IMR-90 (cell line): ENCODE measurements at regions not wholly inside any gene's neighbourhood (a gene's known extent, or its start where the extent isn't known, plus 50 kb on each side); places are given as distances from the start of the nearest gene placed in this dataset.

Experiments
- ATAC-seq: fragments of 200-7000 bp; cut with Tn5 transposase; 2 replicates; pipeline ENCODE4 v1.9.1; 2020; ENCODE audit warnings: low read depth, mild to moderate bottlenecking, moderate library complexity
- BruUV-seq: library from RNA; stranded (reverse); fragments of 400-500 nt; replicated peaks from 2 replicates; lab custom pipeline; 2021; lab: Mats Ljungman, UMichigan
- CTCF ChIA-PET: fragments of 300-600 bp; formaldehyde crosslinking; extraction: SDS; loops from one replicate; lab custom pipeline; 2021; ENCODE audit warnings: antibody characterized with exemption; lab: Yijun Ruan, JAX
- POLR2A ChIA-PET: fragments of 300-600 bp; sonication (Branson Sonifier 250); formaldehyde crosslinking; loops from one replicate; lab custom pipeline; 2022; ENCODE audit warnings: antibody characterized with exemption; ENCODE audit not compliant: unreplicated experiment; lab: Charles Lee
- DNase-seq: peaks from one replicate; pipeline ENCODE4 v3.0.0; 2013
- H2AFZ ChIP-seq: replicated peaks from 2 replicates; pipeline ENCODE3; 2013; ENCODE audit warnings: low read length, mild to moderate bottlenecking; ENCODE audit not compliant: poor library complexity
- H2AK5ac ChIP-seq: 2 replicates; pipeline ENCODE4 v1.6.1; 2013; ENCODE audit warnings: low read depth, low read length, inconsistent platforms
- H2AK9ac ChIP-seq: replicated peaks from 2 replicates; pipeline ENCODE3; 2013; ENCODE audit warnings: mild to moderate bottlenecking, low read depth, low read length, moderate library complexity; ENCODE audit not compliant: poor library complexity
- H2BK120ac ChIP-seq: 2 replicates; pipeline ENCODE4 v1.6.1; 2013; ENCODE audit warnings: low read depth, low read length, inconsistent platforms
- H2BK15ac ChIP-seq: 3 replicates; pipeline ENCODE4 v1.6.1; 2013; ENCODE audit warnings: low read depth, low read length, inconsistent platforms
- H2BK20ac ChIP-seq: 2 replicates; pipeline ENCODE4 v1.6.1; 2013; ENCODE audit warnings: low read depth, mild to moderate bottlenecking, inconsistent platforms, low read length, moderate library complexity
- H2BK5ac ChIP-seq: 2 replicates; pipeline ENCODE4 v1.6.1; 2013; ENCODE audit warnings: mild to moderate bottlenecking, low read depth, low read length, inconsistent platforms; ENCODE audit not compliant: poor library complexity, severe bottlenecking
- H3K14ac ChIP-seq: replicated peaks from 2 replicates; pipeline ENCODE4 v1.6.1; 2013; ENCODE audit warnings: low read depth, low read length, inconsistent platforms
- H3K18ac ChIP-seq: 2 replicates; pipeline ENCODE4 v1.6.1; 2013; ENCODE audit warnings: low read depth, low read length, control low read depth
- H3K23ac ChIP-seq: 2 replicates; pipeline ENCODE4 v1.6.1; 2013; ENCODE audit warnings: low read depth, low read length, inconsistent platforms
- H3K27ac ChIP-seq: 2 replicates; pipeline ENCODE4 v1.5.1; 2013; ENCODE audit warnings: mild to moderate bottlenecking, control low read depth, low read length; ENCODE audit not compliant: insufficient read depth
- H3K27me3 ChIP-seq: 2 replicates; pipeline ENCODE4 v1.6.1; 2013; ENCODE audit warnings: low read length; ENCODE audit not compliant: control insufficient read depth, insufficient read depth
- H3K36me3 ChIP-seq: 2 replicates; pipeline ENCODE4 v1.6.1; 2013; ENCODE audit warnings: low read length, mixed read lengths; ENCODE audit not compliant: control insufficient read depth, insufficient read depth
- H3K4ac ChIP-seq: 2 replicates; pipeline ENCODE4 v1.6.1; 2013; ENCODE audit warnings: low read depth, low read length, inconsistent platforms
- H3K4me1 ChIP-seq: 2 replicates; pipeline ENCODE4 v1.6.1; 2013; ENCODE audit warnings: low read length, mixed read lengths; ENCODE audit not compliant: control insufficient read depth, insufficient read depth
- H3K4me2 ChIP-seq: 2 replicates; pipeline ENCODE4 v1.6.1; 2013; ENCODE audit warnings: low read depth, mild to moderate bottlenecking, control low read depth, low read length, moderate library complexity
- H3K4me3 ChIP-seq: 2 replicates; pipeline ENCODE4 v1.5.1; 2013; ENCODE audit warnings: low read depth, mild to moderate bottlenecking, control low read depth, low read length, moderate library complexity; ENCODE audit not compliant: insufficient read depth
- H3K56ac ChIP-seq: 2 replicates; pipeline ENCODE4 v1.6.1; 2013; ENCODE audit warnings: low read length, inconsistent platforms; ENCODE audit not compliant: insufficient read depth; ENCODE audit errors: extremely low read depth
- H3K79me1 ChIP-seq, 2 experiments: 2 replicates each; pipeline ENCODE4 v1.6.1; 2013; ENCODE audit warnings: low read length in 2 of 2, inconsistent platforms in 1 of 2, low read depth in 1 of 2
- H3K9ac ChIP-seq: 2 replicates; pipeline ENCODE4 v1.6.1; 2013; ENCODE audit warnings: low read depth, low read length, control low read depth
- H3K9me1 ChIP-seq: 2 replicates; pipeline ENCODE4 v1.6.1; 2013; ENCODE audit warnings: low read length, inconsistent platforms; ENCODE audit not compliant: insufficient read depth
- H3K9me3 ChIP-seq: 2 replicates; pipeline ENCODE4 v1.6.1; 2013; ENCODE audit warnings: low read length; ENCODE audit not compliant: control insufficient read depth, insufficient read depth
- H4K20me1 ChIP-seq: 2 replicates; pipeline ENCODE4 v1.6.1; 2013; ENCODE audit warnings: low read length, inconsistent platforms; ENCODE audit not compliant: insufficient read depth
- H4K5ac ChIP-seq: 2 replicates; pipeline ENCODE4 v1.6.1; 2013; ENCODE audit warnings: mild to moderate bottlenecking, low read depth, low read length, control low read depth
- H4K8ac ChIP-seq, 2 experiments: 2 replicates each; pipeline ENCODE4 v1.6.1; 2013; ENCODE audit warnings: low read depth in 2 of 2, low read length in 2 of 2, control low read depth in 1 of 2, inconsistent platforms in 1 of 2
- H4K91ac ChIP-seq: 2 replicates; pipeline ENCODE4 v1.6.1; 2013; ENCODE audit warnings: low read depth, low read length, inconsistent platforms; ENCODE audit not compliant: insufficient read depth
- CEBPB ChIP-seq: IDR thresholded peaks from 2 replicates; pipeline ENCODE4 v1.6.1; 2012; ENCODE audit warnings: low read depth, low read length, improper control_type of control experiment
- ELK1 ChIP-seq: fragments of 150-350 bp; IDR thresholded peaks from 2 replicates; pipeline ENCODE4 v1.6.1; 2016; ENCODE audit warnings: low read depth, mild to moderate bottlenecking, low read length, moderate library complexity, borderline replicate concordance
- MXI1 ChIP-seq: IDR thresholded peaks from 2 replicates; pipeline ENCODE4 v1.6.1; 2012; ENCODE audit warnings: low read depth, mild to moderate bottlenecking, low read length, moderate library complexity, borderline replicate concordance
- USF2 ChIP-seq: fragments of 150-350 bp; IDR thresholded peaks from 2 replicates; pipeline ENCODE4 v1.6.1; 2017; ENCODE audit warnings: mild to moderate bottlenecking, antibody characterized with exemption, low read length, low read depth
- WGBS, 2 experiments: methylation state at CpG; one replicate each; pipeline versions ENCODE4 v1.1.5 to v1.1.7; 2013; ENCODE audit warnings: missing lambda C conversion rate in 2 of 2; ENCODE audit not compliant: insufficient read length in 1 of 2; ENCODE audit errors: extremely low coverage in 2 of 2; 5-methylcytosine and 5-hydroxymethylcytosine counted together
- dilution Hi-C: fragments of 300-500 bp; cut with HindIII; formaldehyde crosslinking; loops from one replicate; pipeline ENCODE4 v1.14.3; 2018; ENCODE audit warnings: low sequenced_read_pairs; ENCODE audit not compliant: unreplicated experiment
- in situ Hi-C: fragments of 300-500 bp; cut with MboI; formaldehyde crosslinking; loops from 3 replicates; pipeline ENCODE4 v1.14.3; 2019; ENCODE audit warnings: low sequenced_read_pairs, inconsistent platforms, mixed read lengths
- intact Hi-C: fragments of 100-400 bp; cut with micrococcal nuclease; formaldehyde crosslinking; loops from 2 replicates; pipeline ENCODE4 v1.10.0; 2022

- TF ChIP-seq CEBPB (no peak), ELK1 (no peak), MXI1 (no peak), USF2 (no peak)
- POLR2A ChIA-PET, result no interaction called here
- Histone ChIP-seq H4K91ac (no peak overlapping the region), H2BK20ac (no peak overlapping the region), H3K56ac (no peak overlapping the region), H3K18ac (no peak overlapping the region), H3K4ac (no peak overlapping the region), H2AK9ac (no peak overlapping the region), H4K5ac (no peak overlapping the region), H4K8ac (no peak overlapping the region), H2AK5ac (no peak overlapping the region), H3K4me1 (no peaks in the 10 kb centered on the region), H3K36me3 (no peaks in the 10 kb centered on the region), H2AFZ (no peak overlapping the region), H2BK15ac (no peak overlapping the region), H3K14ac (no peak overlapping the region), H3K23ac (no peak overlapping the region), H3K9me3 (no peaks in the 10 kb centered on the region), H3K27me3 (no peaks in the 10 kb centered on the region), H2BK120ac (no peak overlapping the region), H3K79me1 (no peaks in the 10 kb centered on the region), H3K4me3 (no peak overlapping the region), H3K4me2 (no peak overlapping the region), H2BK5ac (no peak overlapping the region), H3K27ac (no peak overlapping the region), H3K9ac (no peak overlapping the region), H3K9me1 (no peaks in the 10 kb centered on the region), H4K20me1 (no peaks in the 10 kb centered on the region)
- CTCF ChIA-PET, result no interaction called here
- BruUV-seq, result no TSS peak
- in situ Hi-C loops, result no loop called here
- no peak for ATAC-seq
- WGBS, 2 experiments, result no CpG with 5 or more reads among the region's 3 CpGs
- intact Hi-C loops, result loop anchor here (1.0 kb wide), 1 partner anchor 11 kb away; no protein-coding TSS in a partner anchor
- no peak for DNase-seq
- dilution Hi-C loops, result no loop called here
These were observed 604.6 kb upstream of the MGAT4C start for GRCh38 chr12:86860776-86861175.
